ENCODE measurements at regions not wholly inside any gene's neighbourhood (a gene's known extent, or its start where the extent isn't known, plus 50 kb on each side); places are given as distances from the start of the nearest gene placed in this dataset.

- TF ChIP-seq POLR2AphosphoS5 (IDR thresholded peaks at IDR 0.05; ENCODE audit: low read depth, low read length) (no peak), TAF1 (CRISPR knock-in tag; IDR thresholded peaks at IDR 0.05) (no peak), POLR2AphosphoS2 (IDR thresholded peaks at IDR 0.05; ENCODE audit: low read depth, low read length) (no peak), IKZF5 (CRISPR knock-in tag; IDR thresholded peaks at IDR 0.05) (no peak), GMEB2 (CRISPR knock-in tag; IDR thresholded peaks at IDR 0.05; ENCODE audit: low read depth) (no peak), RNF2 (conservative IDR thresholded peaks at IDR 0.05; ENCODE audit: low read depth) (no peak), ZNF678 (CRISPR knock-in tag; IDR thresholded peaks at IDR 0.05) (no peak), KLF16 (CRISPR knock-in tag; IDR thresholded peaks at IDR 0.05) (no peak), CEBPB (IDR thresholded peaks at IDR 0.05; ENCODE audit: borderline replicate concordance, low read depth, low read length) (no peak), ZBTB25 (CRISPR knock-in tag; IDR thresholded peaks at IDR 0.05) (no peak)
Measured at GRCh38 chr1:90142697-90143096, 147.8 kb downstream of the ZNF326 start.

Measured in HepG2 (cell line).